ENCODE measurements at regions not wholly inside any gene's neighbourhood (a gene's known extent, or its start where the extent isn't known, plus 50 kb on each side); places are given as distances from the start of the nearest gene placed in this dataset.
"Not testable (repeated sequence)": the region's sequence is repeated elsewhere in the genome, so short reads cannot be mapped to it uniquely, and the experiment has no call there.

- Histone ChIP-seq H3K36me3 (replicated peaks in 1 of 2; ENCODE audit: control insufficient read depth in 1 of 2, insufficient read depth in 2 of 2, low read length in 2 of 2) (no peaks in the 10 kb centered on the region), H3K4me2 (replicated peaks; ENCODE audit: extremely low read depth, low read length, poor library complexity, severe bottlenecking) (no peak overlapping the region), H3K4me1 (ENCODE audit: control insufficient read depth in 1 of 2, insufficient read depth in 2 of 2, low read length in 2 of 2) (no peaks in the 10 kb centered on the region), H3K27me3 (ENCODE audit: control insufficient read depth in 2 of 2, insufficient read depth in 2 of 2, low read length in 2 of 2) (no peaks in the 10 kb centered on the region), H3K27ac (ENCODE audit: low read depth in 1 of 2, low read length in 2 of 2) (no peak overlapping the region), H4K20me1 (ENCODE audit: insufficient read depth, low read length) (no peaks in the 10 kb centered on the region), H3K9me3 (replicated peaks in 1 of 2; ENCODE audit: control insufficient read depth in 1 of 2, insufficient read depth in 1 of 2, low read length in 2 of 2) (no peaks in the 10 kb centered on the region), H3K79me2 (ENCODE audit: insufficient read depth, low read length) (no peaks in the 10 kb centered on the region), H2AFZ (ENCODE audit: insufficient read depth, low read depth, low read length, poor library complexity, severe bottlenecking) (no peak overlapping the region), H3K9ac (ENCODE audit: insufficient read depth, low read length, poor library complexity, severe bottlenecking) (no peak overlapping the region), H3K4me3 (replicated peaks in 1 of 3; ENCODE audit: low read depth in 2 of 3, low read length in 3 of 3) (no peak overlapping the region)
- DNase-seq: no peak
- Mint-ChIP-seq H3K4me1 (no peaks in the 10 kb centered on the region), H3K9me3 (peaks cover 0 to 10% (median 6%) of the 10 kb centered on the region in 7 donors), H3K36me3 (no peaks in the 10 kb centered on the region), H3K4me3 (no peak overlapping the region), H3K27me3 (ENCODE audit: low read depth in 3 of 3) (no peaks in the 10 kb centered on the region), H3K27ac (no peak overlapping the region)
- WGBS (ENCODE audit: insufficient coverage): no CpG with 5 or more reads among the region's 1 CpG
- TF ChIP-seq, protein P1, sequence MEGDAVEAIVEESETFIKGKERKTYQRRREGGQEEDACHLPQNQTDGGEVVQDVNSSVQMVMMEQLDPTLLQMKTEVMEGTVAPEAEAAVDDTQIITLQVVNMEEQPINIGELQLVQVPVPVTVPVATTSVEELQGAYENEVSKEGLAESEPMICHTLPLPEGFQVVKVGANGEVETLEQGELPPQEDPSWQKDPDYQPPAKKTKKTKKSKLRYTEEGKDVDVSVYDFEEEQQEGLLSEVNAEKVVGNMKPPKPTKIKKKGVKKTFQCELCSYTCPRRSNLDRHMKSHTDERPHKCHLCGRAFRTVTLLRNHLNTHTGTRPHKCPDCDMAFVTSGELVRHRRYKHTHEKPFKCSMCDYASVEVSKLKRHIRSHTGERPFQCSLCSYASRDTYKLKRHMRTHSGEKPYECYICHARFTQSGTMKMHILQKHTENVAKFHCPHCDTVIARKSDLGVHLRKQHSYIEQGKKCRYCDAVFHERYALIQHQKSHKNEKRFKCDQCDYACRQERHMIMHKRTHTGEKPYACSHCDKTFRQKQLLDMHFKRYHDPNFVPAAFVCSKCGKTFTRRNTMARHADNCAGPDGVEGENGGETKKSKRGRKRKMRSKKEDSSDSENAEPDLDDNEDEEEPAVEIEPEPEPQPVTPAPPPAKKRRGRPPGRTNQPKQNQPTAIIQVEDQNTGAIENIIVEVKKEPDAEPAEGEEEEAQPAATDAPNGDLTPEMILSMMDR (IDR thresholded peaks at IDR 0.05): no peak
- intact Hi-C loops (cut with micrococcal nuclease): no loop called here
Measured at GRCh38 chr2:195238379-195238778, 418.6 kb upstream of the SLC39A10 start.

- H2AFZ ChIP-seq (ENCODE audit: insufficient read depth, low read depth, low read length, poor library complexity, severe bottlenecking); H3K36me3 Mint-ChIP-seq; H3K27me3 Mint-ChIP-seq (ENCODE audit: low read depth in 3 of 3); H3K27me3 ChIP-seq (ENCODE audit: control insufficient read depth in 2 of 2, insufficient read depth in 2 of 2, low read length in 2 of 2); H3K27ac Mint-ChIP-seq; H3K79me2 ChIP-seq (ENCODE audit: insufficient read depth, low read length); H3K27ac ChIP-seq (ENCODE audit: low read depth in 1 of 2, low read length in 2 of 2); DNase-seq; H3K4me2 ChIP-seq (replicated peaks; ENCODE audit: extremely low read depth, low read length, poor library complexity, severe bottlenecking); H3K9ac ChIP-seq (ENCODE audit: insufficient read depth, low read length, poor library complexity, severe bottlenecking); H3K4me3 Mint-ChIP-seq; H3K4me3 ChIP-seq (replicated peaks in 1 of 3; ENCODE audit: low read depth in 2 of 3, low read length in 3 of 3); H3K36me3 ChIP-seq (replicated peaks in 1 of 2; ENCODE audit: control insufficient read depth in 1 of 2, insufficient read depth in 2 of 2, low read length in 2 of 2); H3K9me3 ChIP-seq (replicated peaks in 1 of 2; ENCODE audit: control insufficient read depth in 1 of 2, insufficient read depth in 1 of 2, low read length in 2 of 2); H4K20me1 ChIP-seq (ENCODE audit: insufficient read depth, low read length); intact Hi-C loops (cut with micrococcal nuclease); H3K4me1 Mint-ChIP-seq; H3K4me1 ChIP-seq (ENCODE audit: control insufficient read depth in 1 of 2, insufficient read depth in 2 of 2, low read length in 2 of 2): not testable (repeated sequence)
- H3K9me3 Mint-ChIP-seq: peaks cover 3 to 23% (median 14%) of the 10 kb centered on the region in 7 donors
- over 99% methylated on average over 10 of the region's 20 CpGs for WGBS (ENCODE audit: insufficient coverage)
Measured at GRCh38 chr2:195228547-195228946, 428.5 kb upstream of the SLC39A10 start.

Data from CD14-positive monocyte (primary cell).